ENCODE measurements at regions not wholly inside any gene's neighbourhood (a gene's known extent, or its start where the extent isn't known, plus 50 kb on each side); places are given as distances from the start of the nearest gene placed in this dataset.
"Not testable (repeated sequence)": the region's sequence is repeated elsewhere in the genome, so short reads cannot be mapped to it uniquely, and the experiment has no call there.

GRCh38 chr11:100584201-100584985 lies 102.7 kb upstream of the ARHGAP42 start:
- no peak for DNase-seq (ENCODE audit: low spot score)

GRCh38 chr11:100585728-100586127 lies 101.4 kb upstream of the ARHGAP42 start:
- DNase-seq (ENCODE audit: low spot score), result no peak

GRCh38 chr11:100586361-100587101 lies 100.6 kb upstream of the ARHGAP42 start:
- no peak for DNase-seq (ENCODE audit: low spot score)

GRCh38 chr11:100592619-100593260 lies 94.3 kb upstream of the ARHGAP42 start:
- DNase-seq (ENCODE audit: low spot score), result no peak

- DNase-seq (ENCODE audit: low spot score), result no peak
Observed at GRCh38 chr11:100593291-100593690, 93.8 kb upstream of the ARHGAP42 start.

GRCh38 chr11:100594320-100594719 lies 92.8 kb upstream of the ARHGAP42 start:
- DNase-seq (ENCODE audit: low spot score), result no peak

GRCh38 chr11:100600941-100601340 lies 86.1 kb upstream of the ARHGAP42 start:
- DNase-seq (ENCODE audit: low spot score), result no peak

GRCh38 chr11:100602716-100603115 lies 84.4 kb upstream of the ARHGAP42 start:
- no peak for DNase-seq (ENCODE audit: low spot score)

GRCh38 chr11:100607761-100608160 lies 79.3 kb upstream of the ARHGAP42 start:
- DNase-seq (ENCODE audit: low spot score), result not testable (repeated sequence)

GRCh38 chr11:100612766-100613165 lies 74.3 kb upstream of the ARHGAP42 start:
- no peak for DNase-seq (ENCODE audit: low spot score)

GRCh38 chr11:100618914-100619313 lies 68.2 kb upstream of the ARHGAP42 start:
- no peak for DNase-seq (ENCODE audit: low spot score)

GRCh38 chr11:100619484-100619883 lies 67.6 kb upstream of the ARHGAP42 start:
- DNase-seq (ENCODE audit: low spot score), result no peak

- no peak for DNase-seq (ENCODE audit: low spot score)
Observed at GRCh38 chr11:100622404-100622803, 64.7 kb upstream of the ARHGAP42 start.

- DNase-seq (ENCODE audit: low spot score), result no peak
Observed at GRCh38 chr11:100624346-100624745, 62.7 kb upstream of the ARHGAP42 start.

GRCh38 chr11:100625041-100625440 lies 62.0 kb upstream of the ARHGAP42 start:
- DNase-seq (ENCODE audit: low spot score), result no peak

GRCh38 chr11:100629671-100630070 lies 57.4 kb upstream of the ARHGAP42 start:
- peak; percentile 11 for DNase-seq (ENCODE audit: low spot score)

- DNase-seq (ENCODE audit: low spot score), result no peak
Observed at GRCh38 chr11:100630898-100631297, 56.2 kb upstream of the ARHGAP42 start.

GRCh38 chr11:100631316-100631715 lies 55.8 kb upstream of the ARHGAP42 start:
- DNase-seq (ENCODE audit: low spot score), result no peak

GRCh38 chr11:100632941-100633452 lies 54.1 kb upstream of the ARHGAP42 start:
- DNase-seq (ENCODE audit: low spot score), result peak; percentile 60

- DNase-seq (ENCODE audit: low spot score), result no peak
Observed at GRCh38 chr11:100635194-100635593, 51.9 kb upstream of the ARHGAP42 start.

- no peak for DNase-seq (ENCODE audit: low spot score)
Observed at GRCh38 chr11:100636536-100636935, 50.6 kb upstream of the ARHGAP42 start.
